Testis (tissue), 2 donors: ENCODE measurements at regions not wholly inside any gene's neighbourhood (a gene's known extent, or its start where the extent isn't known, plus 50 kb on each side); places are given as distances from the start of the nearest gene placed in this dataset.

Experiments used
- POLR2A ChIP-seq: fragments of 450-650 bp; IDR thresholded peaks from one replicate; pipeline ENCODE4 v1.6.1; 2017; ENCODE audit warnings: antibody characterized with exemption, mild to moderate bottlenecking, moderate library complexity
- TF ChIP-seq, protein P1 (sequence below), 3 experiments: fragments of 450-650 bp in 2 of 3; fragments of 200-600 bp in 1 of 3; sonication (generic) in 1 of 3; IDR thresholded peaks; one replicate each; pipeline ENCODE4 v1.5.1; 2016 to 2019; ENCODE audit warnings: antibody characterized with exemption in 3 of 3, mild to moderate bottlenecking in 2 of 3, moderate library complexity in 1 of 3

DNA sequence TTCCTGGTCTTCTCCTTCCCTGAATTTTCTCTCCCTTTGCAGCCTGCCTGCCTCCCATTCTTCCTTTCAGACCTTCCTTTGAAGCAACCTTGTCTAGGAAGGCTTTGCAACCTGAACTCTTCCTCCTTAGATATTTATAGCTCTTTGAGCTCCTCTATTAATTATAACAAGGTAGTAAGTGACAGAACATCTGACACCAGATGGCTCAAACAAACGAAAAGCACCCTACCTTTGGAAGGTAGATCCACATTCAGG is 57.2 kb upstream of the SLC1A4 start:
- TF ChIP-seq, protein P1, sequence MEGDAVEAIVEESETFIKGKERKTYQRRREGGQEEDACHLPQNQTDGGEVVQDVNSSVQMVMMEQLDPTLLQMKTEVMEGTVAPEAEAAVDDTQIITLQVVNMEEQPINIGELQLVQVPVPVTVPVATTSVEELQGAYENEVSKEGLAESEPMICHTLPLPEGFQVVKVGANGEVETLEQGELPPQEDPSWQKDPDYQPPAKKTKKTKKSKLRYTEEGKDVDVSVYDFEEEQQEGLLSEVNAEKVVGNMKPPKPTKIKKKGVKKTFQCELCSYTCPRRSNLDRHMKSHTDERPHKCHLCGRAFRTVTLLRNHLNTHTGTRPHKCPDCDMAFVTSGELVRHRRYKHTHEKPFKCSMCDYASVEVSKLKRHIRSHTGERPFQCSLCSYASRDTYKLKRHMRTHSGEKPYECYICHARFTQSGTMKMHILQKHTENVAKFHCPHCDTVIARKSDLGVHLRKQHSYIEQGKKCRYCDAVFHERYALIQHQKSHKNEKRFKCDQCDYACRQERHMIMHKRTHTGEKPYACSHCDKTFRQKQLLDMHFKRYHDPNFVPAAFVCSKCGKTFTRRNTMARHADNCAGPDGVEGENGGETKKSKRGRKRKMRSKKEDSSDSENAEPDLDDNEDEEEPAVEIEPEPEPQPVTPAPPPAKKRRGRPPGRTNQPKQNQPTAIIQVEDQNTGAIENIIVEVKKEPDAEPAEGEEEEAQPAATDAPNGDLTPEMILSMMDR (IDR thresholded peaks at IDR 0.05) = no peak
- TF ChIP-seq POLR2A = no peak
